Omental fat pad (tissue), 3 donors: ENCODE measurements at regions not wholly inside any gene's neighbourhood (a gene's known extent, or its start where the extent isn't known, plus 50 kb on each side); places are given as distances from the start of the nearest gene placed in this dataset.

Experiments used
- ATAC-seq: fragments of 150-250 bp; one replicate; pipeline ENCODE4 v1.9.1; 2016; ENCODE audit warnings: mild to moderate bottlenecking, moderate library complexity; ENCODE audit not compliant: low FRiP score
- DNase-seq: peaks from one replicate; pipeline ENCODE4 v3.0.0-alpha.2; 2019; ENCODE audit warnings: low spot score
- CTCF ChIP-seq, 3 donors: fragments of 450-650 bp; IDR thresholded peaks; one replicate each; pipeline ENCODE4 v1.5.1; 2016 to 2017; ENCODE audit warnings: antibody characterized with exemption in 3 of 3, mild to moderate bottlenecking in 3 of 3, moderate library complexity in 2 of 3

GRCh38 chr11:11107076-11107723 lies 245.8 kb downstream of the CSNK2A3 start:
- no peak for TF ChIP-seq CTCF (IDR thresholded peaks at IDR 0.05)
- DNase-seq (no peak), ATAC-seq (no peak)

- TF ChIP-seq CTCF (IDR thresholded peaks at IDR 0.05): no peak
- DNase-seq (no peak), ATAC-seq (no peak)
Measured at GRCh38 chr11:11105361-11105760, 247.5 kb upstream of the ZBED5 start.

GRCh38 chr11:11095831-11096723 lies 238.2 kb upstream of the ZBED5 start:
- no peak for TF ChIP-seq CTCF (IDR thresholded peaks at IDR 0.05)
- no peak for DNase-seq
- no peak for ATAC-seq

GRCh38 chr11:11090495-11090894 lies 232.6 kb upstream of the ZBED5 start:
- DNase-seq (no peak), ATAC-seq (no peak)
- TF ChIP-seq CTCF (IDR thresholded peaks at IDR 0.05): no peak

GRCh38 chr11:11089805-11090204 lies 232.0 kb upstream of the ZBED5 start:
- no peak for ATAC-seq
- DNase-seq: no peak
- TF ChIP-seq CTCF (IDR thresholded peaks at IDR 0.05): no peak

GRCh38 chr11:11086979-11087378 lies 229.1 kb upstream of the ZBED5 start:
- no peak for TF ChIP-seq CTCF (IDR thresholded peaks at IDR 0.05)
- DNase-seq (no peak), ATAC-seq (no peak)

- no peak for DNase-seq
- no peak for ATAC-seq
- TF ChIP-seq CTCF (IDR thresholded peaks at IDR 0.05): no peak
Measured at GRCh38 chr11:11085580-11085979, 227.7 kb upstream of the ZBED5 start.
